GM19023 (cell line): ENCODE measurements at regions not wholly inside any gene's neighbourhood (a gene's known extent, or its start where the extent isn't known, plus 50 kb on each side); places are given as distances from the start of the nearest gene placed in this dataset.

Source experiments
- ATAC-seq: cut with Tn5 transposase; IDR thresholded peaks from one replicate; pipeline ENCODE4 v1.9.1; 2021; ENCODE audit warnings: mild to moderate bottlenecking, moderate library complexity; ENCODE audit not compliant: unreplicated experiment

DNA sequence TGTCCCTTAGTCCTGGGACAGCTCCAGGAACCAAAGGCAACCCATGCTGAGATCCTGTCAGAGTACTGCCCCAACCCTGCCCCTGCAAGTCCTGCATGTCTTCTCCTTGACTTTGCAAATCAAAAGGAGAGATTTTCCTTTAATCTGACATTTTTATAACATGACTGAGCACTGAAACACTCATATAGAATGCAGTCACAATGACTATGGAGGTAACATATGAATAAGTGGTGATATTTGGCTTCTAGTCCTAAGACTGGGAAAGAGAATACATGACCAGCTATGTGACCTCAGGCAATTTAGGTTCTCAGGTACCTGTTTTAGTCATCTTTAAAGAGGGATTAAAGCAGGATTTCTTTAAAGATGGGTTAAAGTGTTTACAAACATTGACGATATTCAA is 941.6 kb upstream of the CDH8 start:
- ATAC-seq, result no peak

DNA sequence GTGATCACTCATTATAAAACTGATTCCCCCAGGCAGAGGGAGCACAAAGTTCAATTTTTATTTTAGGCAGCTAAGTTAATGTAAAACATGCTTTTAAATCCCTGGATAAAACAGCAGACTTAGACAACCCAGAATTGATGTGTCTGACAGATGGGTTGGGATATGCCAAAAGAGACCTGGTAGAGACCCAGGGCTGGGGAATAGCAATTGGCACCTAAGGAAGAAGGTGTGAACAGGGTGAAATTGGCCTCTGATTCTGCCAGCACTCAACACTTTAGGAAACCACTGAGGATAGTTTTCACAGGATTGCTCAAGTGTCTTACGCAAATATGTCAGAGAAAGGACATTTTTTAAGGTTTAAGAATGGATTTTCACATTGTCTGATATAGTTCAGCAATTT is 938.2 kb upstream of the CDH8 start:
- ATAC-seq, result no peak

DNA sequence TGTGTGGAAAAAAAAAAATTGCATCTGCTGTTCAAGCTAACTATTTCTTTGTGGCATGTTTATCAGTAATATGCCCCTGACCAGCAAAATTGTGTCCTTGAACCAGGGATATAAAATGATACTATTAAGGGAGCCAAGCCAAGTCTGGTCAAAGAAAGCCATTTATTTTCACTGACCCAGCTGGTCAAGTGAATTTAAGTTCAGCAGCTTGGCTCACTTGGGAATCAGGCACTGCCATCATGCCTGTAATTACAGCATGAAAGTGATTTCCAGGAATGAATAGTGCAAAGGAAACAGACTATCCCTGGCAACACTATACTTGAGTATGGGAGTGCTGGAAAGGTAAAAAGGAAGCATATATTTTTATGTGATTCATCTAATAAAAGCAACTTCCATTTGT is 934.6 kb upstream of the CDH8 start:
- no peak for ATAC-seq

DNA sequence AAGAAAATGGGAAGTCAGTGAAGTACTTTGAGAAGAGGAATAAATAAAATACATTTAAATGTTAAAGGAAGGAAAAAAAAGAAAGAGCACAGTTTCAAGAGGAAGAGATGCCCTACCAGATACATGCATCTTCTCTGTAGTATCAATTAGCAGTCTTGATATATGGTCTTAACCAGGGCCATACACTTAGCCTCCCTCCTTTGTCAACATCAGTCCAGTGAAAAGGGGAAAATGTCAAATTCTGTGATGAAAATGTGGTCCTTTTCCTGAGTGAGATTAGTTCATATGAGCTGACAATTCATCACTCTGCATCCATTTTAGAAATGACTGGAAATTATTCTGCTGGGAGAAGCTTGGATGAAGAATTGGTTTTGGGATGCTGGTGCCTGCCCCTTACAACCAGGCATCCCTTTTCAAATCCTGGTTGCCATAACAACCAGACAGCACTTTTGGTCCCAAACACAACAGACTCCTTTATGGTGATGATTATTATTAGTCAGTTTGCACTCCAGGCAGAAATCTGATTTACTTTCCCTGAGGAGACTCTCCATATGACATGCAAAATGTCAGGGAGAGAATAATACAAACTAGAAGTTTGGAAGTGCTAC is 933.6 kb upstream of the CDH8 start:
- ATAC-seq, result no peak

DNA sequence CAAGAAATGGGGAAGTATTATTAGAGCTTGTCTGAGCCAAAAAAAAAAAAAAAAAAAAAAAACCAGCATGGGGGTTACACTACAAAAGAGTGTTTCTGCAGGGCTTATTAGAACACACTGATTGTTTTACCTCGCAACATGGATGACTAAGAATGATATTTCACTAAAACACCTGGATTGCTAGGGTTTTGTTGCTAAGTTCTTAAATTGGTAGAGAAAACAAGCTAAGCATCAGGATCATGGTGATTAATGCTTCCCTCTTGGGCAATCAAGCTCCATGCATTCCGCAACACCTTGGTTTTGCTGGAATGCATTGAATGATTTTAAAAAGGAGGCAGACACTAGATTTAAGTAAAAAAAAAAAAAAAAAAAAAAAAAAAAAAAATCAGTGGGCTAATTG is 931.4 kb upstream of the CDH8 start:
- no peak for ATAC-seq

DNA sequence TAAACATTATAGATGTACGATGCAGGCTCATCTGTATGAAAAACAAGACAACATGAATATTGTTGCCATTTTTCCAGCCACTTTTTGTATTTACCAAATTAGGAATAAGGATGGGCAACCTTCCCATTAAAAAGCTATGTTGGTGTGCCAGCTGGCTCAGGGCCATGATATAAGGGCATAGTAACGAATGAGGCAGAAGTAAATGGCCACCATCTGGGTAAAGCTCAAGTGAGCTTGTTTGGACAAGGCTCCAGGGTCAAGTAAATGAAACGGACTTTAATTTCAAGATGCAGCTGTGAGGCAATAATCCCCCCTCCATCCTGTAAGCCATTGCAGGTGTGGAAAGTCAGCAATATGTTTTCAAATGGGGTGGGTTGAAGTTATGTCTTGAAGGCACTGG is 930.9 kb upstream of the CDH8 start:
- no peak for ATAC-seq

DNA sequence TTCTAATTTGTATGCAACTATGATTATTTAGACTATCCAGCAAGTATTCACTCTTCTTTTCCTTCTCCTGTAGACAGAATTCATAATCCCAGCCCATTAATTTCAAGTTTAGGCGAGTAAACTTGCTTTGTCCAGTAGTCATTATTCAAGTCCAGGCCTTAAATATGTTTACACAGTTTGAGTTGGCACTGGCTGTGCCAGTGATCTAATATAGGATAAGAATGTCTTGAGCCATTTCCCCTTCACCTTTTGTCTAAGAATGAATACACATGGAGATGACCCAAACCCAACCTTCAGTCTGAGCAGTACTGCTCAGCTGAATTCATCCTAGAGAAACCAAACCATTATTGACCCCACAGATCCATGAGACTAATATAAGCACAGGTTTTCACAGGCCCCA is 930.4 kb upstream of the CDH8 start:
- no peak for ATAC-seq

DNA sequence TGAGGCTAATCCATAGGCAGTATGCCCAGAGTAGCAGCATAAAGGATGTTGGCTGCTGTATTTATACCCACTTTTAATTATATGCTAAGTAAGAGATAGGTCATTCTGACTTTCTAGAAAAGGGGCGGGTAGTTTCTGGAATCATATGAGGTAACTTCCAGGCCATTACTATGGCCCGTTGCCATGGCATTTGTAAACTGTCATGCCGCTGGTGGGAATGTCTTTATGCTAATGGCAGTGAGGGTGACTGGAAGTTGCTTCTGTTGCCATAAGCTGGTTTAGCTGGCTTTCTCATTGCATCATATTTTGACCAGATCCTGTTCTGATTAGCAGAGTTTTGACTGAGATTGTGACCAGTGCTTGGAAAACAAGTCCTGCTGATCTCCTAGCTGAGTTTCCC is 929.6 kb upstream of the CDH8 start:
- ATAC-seq, result no peak

DNA sequence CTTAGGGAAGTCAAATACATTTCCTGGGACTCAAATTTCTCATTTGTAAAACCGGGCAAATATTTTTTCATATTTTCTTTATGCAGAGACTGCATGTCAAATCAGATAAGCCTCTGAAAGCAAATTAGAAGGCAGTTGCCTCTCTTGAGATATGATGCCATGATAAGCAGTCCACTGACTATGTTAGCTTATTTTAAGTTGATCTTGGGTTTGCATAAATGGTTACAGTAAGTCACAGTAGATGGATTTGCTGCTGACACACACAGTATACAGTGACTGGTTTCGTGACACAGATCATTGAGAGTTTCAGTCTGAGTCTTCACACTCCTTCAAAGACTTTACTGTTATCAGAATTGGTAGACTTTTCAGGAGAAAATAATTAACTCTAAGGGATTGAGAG is 927.6 kb upstream of the CDH8 start:
- ATAC-seq, result no peak

DNA sequence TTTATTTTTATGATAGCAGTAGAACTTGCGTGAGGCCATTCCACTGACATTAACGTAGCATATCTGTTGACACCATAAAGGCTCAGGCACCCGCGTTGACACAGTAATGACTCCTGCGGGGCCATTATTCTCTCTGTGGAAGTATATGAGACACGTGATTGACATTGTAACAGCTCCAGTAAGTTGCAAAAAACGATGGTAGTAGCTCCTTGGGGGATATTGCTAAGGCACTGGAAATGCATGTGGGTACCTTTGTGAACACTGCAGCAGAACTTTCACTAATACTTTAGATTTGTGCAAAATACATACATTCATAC is 918.8 kb upstream of the CDH8 start:
- no peak for ATAC-seq

DNA sequence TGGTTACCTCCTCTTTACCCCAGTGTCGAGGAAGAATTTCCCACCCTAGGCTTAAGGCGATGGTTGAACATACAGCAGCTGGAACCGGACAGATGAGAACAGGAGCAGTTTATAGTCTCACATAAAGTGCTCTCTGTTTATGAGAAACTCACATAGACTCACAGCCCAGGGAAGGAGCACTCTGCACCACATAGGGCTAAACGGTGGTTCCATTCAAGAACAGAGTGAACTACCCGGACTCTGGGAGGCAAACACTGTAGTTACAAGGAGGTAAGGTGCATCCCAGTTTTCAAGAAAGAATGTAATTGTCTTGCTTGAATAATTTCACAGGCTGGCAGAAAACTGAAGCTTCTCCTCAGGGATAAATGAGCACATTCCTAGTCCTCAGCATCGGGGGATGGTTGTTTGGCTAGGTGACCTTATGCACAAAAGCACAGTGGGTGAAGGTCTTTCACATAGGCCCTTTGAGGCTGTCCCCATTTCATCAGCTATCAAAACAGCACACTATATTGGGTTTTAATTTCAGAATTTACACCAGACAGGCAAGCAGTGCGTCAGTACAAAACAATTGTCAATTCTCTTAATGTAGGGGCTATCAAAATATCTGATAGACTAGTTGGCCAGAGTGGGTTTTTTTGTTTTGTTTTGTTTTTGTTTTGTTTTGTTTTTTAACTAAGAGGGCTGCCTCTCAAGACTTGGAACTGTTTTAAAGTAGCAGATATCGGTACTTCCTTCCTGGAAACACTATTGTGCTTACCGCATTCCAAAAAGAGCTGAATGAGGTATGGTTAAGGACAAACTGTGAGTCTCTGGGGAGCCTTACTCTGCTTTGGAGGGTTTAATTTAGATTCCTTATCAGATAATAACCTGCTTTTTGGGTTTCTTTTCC is 918.1 kb upstream of the CDH8 start:
- ATAC-seq, result no peak

DNA sequence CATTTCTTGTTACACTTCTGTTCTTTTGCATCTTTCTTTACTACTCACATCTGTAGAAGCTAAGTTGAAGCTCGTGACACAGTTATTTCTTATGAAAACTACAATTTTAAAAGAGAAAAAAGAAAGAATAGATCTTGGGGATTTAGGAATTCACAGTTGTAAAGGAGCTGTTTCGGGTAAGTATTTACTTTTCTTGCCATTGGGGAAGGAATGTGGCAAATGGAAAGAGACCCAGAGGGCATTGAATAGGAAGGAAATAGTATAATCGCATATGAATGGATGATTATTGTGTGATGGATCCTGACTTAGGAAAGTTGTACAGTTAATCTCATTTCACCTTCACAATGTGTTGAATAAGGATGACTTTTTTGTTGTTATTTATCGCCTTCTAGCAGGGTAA is 914.1 kb upstream of the CDH8 start:
- ATAC-seq, result no peak

DNA sequence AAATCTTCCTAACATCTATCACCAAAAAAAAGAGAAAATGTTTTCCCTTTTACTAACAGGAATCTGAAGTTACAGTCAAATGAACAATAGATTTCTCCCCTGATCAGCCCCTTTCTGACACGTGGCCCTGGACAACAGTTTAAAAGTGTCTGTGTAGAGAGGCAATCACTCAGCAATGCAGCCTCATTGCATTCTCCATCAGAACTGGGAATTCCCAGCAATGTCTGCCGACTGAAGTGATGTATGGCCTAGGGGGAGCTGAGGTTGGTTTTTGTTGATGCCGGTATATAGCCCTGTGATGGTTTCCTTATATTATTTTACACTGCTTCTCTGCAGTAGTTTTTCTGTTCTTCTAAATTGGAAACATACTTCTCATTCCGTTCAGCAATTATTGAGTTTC is 904.3 kb upstream of the CDH8 start:
- ATAC-seq, result no peak

DNA sequence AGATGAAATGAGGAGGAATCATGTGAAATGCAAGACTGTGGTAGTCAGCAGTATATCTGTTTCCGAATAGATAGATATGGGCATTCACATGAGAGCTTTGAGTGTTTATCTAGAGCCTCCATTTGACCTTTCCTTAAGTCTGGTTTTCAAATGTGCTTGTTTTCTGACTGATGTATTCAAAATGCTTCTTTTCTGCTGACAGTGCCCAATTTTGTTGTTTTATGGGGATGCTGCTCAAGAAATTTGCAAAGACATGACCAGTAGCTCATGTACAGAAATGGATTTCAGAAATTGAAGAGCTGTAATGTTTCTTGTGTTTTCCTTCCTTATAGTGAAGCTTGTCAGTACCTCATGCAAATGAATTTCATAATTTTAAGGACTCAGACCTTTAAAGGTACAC is 903.4 kb upstream of the CDH8 start:
- no peak for ATAC-seq

DNA sequence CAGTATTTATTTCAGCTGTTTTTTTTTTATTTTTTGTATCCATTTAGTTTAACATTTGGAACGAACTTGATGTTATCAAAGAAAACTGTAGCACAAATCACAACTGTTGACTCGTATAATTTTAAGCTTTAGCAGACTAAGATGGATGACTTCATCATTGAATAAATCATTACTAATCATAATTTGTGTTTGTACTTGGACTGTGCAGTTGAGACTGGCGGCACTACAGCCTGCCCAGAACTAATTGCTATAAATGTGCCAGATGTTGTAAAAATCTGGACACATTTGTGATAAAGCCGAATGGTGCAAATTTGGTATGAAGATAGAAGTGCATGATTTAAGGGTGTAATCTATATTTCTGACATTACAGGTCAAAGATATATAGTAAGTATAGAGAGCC is 897.7 kb upstream of the CDH8 start:
- no peak for ATAC-seq

DNA sequence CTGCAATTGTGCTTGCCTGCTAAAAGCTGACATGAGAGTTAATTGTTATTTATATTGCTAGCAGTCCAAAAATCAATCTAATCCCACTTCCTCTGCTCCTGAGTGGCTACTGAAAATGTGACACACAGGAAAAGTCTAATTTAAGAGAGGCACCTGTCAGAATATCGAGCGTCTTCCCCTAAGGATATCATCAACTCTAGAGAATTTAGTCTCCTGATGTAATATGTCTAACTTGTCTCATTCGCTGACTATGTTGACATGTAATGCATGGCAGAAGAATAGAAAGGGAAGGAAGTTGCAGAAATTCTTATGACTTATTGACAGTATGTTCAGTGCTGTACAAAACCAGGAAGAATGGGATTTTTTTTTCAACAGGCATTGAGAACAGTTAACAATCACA is 893.4 kb upstream of the CDH8 start:
- ATAC-seq, result no peak

DNA sequence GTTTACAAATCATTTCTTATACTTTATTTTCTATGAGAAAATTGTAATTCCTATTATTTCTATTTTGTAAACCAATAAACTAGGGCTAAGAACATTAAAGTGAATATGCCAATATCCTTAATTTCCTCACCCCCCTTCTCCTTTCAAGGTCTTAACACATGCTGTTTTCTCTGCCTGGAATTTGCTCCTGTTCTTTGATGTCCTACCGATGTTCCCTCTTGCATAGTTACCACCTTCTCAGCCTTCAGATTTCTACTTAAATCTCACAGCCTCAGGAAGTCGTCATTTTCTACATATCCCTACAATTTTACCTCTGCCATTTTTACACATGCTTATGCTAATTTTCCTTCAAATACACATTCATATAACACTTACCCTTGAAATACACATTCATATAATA is 890.9 kb upstream of the CDH8 start:
- no peak for ATAC-seq

DNA sequence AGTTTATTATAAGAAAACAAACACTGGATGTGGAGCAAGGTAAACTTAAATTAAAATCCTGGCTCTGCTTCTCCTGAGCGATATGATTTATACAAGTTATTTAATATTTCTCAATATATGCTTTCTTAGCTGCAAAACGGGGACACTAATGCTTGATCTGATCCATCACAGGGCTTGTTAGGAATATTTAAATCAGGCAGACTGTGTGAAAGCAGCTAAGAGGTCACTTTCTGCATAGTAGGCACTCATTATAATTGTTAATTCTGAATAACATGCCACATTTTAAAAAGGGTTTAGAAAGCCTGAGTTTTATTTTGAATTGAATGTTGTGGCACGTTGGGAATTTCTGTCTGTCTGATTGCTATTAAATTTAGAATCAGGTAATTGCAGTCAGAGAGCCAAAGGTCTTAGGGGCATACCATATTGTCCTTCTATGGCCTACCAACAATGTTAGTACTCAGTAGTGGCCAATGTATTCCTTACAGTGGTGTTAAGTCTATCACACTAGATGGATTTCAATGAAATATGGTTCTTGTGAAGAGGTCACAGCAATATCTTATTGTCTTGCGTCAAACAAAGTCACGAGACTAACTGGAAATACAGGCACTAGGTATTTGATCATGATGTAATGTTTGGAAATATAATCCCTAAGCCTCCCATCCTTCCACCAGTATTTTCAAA is 890.0 kb upstream of the CDH8 start:
- ATAC-seq, result no peak

DNA sequence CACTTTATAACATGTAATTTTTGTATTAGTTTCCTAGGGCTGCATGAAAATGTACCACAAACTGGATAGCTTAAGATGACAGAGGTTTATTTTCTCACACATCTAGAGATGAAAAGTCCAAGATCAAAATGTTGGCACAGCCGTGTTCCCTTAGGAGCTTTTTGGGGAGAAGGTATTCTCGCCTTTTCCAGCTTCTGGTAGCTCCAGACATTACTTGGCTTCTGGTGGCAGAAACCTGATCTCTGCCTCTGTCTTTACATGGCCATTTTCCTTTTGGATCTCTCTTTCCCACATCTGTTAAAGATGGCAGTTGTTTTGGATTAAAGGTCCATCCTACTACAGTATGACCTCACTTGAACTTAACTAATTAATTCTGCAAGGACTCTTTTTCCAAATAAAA is 885.7 kb upstream of the CDH8 start:
- no peak for ATAC-seq

DNA sequence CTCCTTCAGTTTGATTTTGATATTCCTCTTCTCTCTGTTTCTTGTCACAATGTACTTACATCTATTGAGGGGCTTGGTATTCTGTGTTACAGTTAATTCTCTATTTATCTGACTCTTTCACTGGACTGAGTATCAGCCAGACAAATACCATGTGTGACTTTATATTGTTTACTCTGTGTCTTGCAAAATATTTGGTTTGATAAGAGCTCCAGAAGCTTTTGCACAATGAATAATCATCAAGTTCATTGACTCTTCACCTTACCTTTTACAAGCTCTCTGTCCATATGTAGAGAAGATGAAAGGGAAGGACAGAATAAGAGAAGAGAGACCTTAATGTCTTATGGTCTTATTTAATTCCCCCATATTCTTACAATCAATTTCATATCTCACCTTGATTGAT is 877.7 kb upstream of the CDH8 start:
- ATAC-seq, result no peak

DNA sequence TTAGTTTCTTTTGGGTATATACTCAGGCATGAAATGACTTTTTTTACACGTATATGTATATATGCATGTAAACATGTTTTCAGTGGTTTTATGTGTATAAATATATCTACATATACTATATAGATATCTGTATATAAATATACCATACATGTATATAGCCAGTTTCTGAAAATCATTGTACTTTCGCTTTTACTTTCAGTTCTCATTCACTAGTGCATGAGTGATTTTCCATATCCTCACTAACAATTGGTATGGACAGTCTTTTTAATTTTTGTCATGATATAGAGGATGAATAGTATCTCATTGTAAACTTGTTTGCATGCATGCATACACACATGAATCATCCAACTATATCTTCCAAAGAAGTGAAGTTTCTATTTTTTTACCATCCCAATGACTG is 877.1 kb upstream of the CDH8 start:
- no peak for ATAC-seq

DNA sequence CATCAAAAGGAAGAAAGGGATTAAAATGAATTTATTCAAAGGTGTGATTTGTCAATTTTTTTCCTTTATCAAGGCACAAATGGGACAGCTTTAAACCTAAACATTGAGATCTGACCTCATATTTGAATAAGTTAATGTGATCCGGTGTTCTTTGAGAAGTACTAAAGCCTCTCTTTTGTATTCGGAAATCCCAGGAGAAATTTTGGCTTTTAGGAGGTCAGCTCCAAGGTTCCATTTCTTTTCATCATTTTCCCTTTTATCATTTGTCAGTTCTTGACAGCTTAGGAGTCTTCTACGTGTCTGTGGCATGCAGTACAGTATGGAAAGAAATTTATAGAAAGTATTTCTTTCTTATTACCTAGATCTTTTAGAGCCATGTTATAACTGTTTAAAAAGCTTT is 873.4 kb upstream of the CDH8 start:
- no peak for ATAC-seq
